HCT116 (cell line): ENCODE measurements at regions not wholly inside any gene's neighbourhood (a gene's known extent, or its start where the extent isn't known, plus 50 kb on each side); places are given as distances from the start of the nearest gene placed in this dataset.
"Not testable (repeated sequence)": the region's sequence is repeated elsewhere in the genome, so short reads cannot be mapped to it uniquely, and the experiment has no call there.

Experiments used
- ATAC-seq: fragments of 200-7000 bp; cut with Tn5 transposase; 2 replicates; pipeline ENCODE4 v1.9.1; 2020; ENCODE audit warnings: mild to moderate bottlenecking, moderate library complexity
- BruUV-seq: library from RNA; stranded (reverse); fragments of 400-500 nt; replicated peaks from 2 replicates; lab custom pipeline; 2021; lab: Mats Ljungman, UMichigan
- CTCF ChIA-PET: fragments of 300-600 bp; sonication (Branson Sonifier 250); formaldehyde crosslinking; loops from one replicate; lab custom pipeline; 2021; ENCODE audit warnings: antibody characterized with exemption; lab: Charles Lee
- POLR2A ChIA-PET: fragments of 300-600, 350-600 bp; sonication (Branson Sonifier 250); formaldehyde crosslinking; loops from one replicate; lab custom pipeline; 2021; ENCODE audit warnings: antibody characterized with exemption; lab: Charles Lee
- RAD21 ChIA-PET, 2 experiments: fragments of 300-600 bp; sonication (Branson Sonifier 250); formaldehyde crosslinking; loops; one replicate each; lab custom pipeline; 2023; ENCODE audit warnings: low total read pairs in 2 of 2; ENCODE audit not compliant: uncharacterized antibody in 2 of 2, unreplicated experiment in 2 of 2, low non-redundant PET in 1 of 2; lab: Charles Lee
- DNase-seq: peaks from one replicate; pipeline ENCODE4 v3.0.0-alpha.2; 2010; ENCODE audit warnings: low read depth, low spot score
- H2AFZ ChIP-seq: fragments of 200-600 bp; shearing (Covaris generic), sonication (generic); 2 replicates; pipeline ENCODE4 v1.6.1; 2017; ENCODE audit warnings: low read depth, mixed run types, mixed read lengths, antibody characterized with exemption, low read length; ENCODE audit not compliant: poor library complexity, severe bottlenecking
- H3K27ac ChIP-seq: 2 replicates; pipeline ENCODE4 v1.5.1; 2012; ENCODE audit warnings: low read depth, low read length
- H3K27me3 ChIP-seq: fragments of 200-600 bp; sonication (generic); 2 replicates; pipeline ENCODE4 v1.6.1; 2016; ENCODE audit warnings: mixed run types, low read length, mixed read lengths; ENCODE audit not compliant: insufficient read depth
- H3K36me3 ChIP-seq, 2 experiments: fragments of 200-500 bp in 1 of 2; fragments of 200-600 bp in 1 of 2; sonication (Bioruptor generic) in 1 of 2; sonication (generic) in 1 of 2; 2 replicates each; pipeline versions ENCODE4 v1.5.1 to v1.6.1; 2014 to 2016; ENCODE audit warnings: low read length in 2 of 2, inconsistent platforms in 1 of 2, mixed read lengths in 1 of 2, mixed run types in 1 of 2; ENCODE audit not compliant: insufficient read depth in 2 of 2, control insufficient read depth in 1 of 2
- H3K4me1 ChIP-seq, 2 experiments: fragments of 200-600 bp in 1 of 2; sonication (generic) in 1 of 2; 2 replicates each; pipeline versions ENCODE4 v1.5.1 to v1.6.1; 2012 to 2017; ENCODE audit warnings: low read length in 2 of 2, inconsistent platforms in 1 of 2, mild to moderate bottlenecking in 1 of 2, mixed read lengths in 1 of 2, mixed run types in 1 of 2, moderate library complexity in 1 of 2; ENCODE audit not compliant: insufficient read depth in 2 of 2, control insufficient read depth in 1 of 2
- H3K4me2 ChIP-seq: fragments of 200-600 bp; sonication (generic); 2 replicates; pipeline ENCODE4 v1.6.1; 2017; ENCODE audit warnings: mixed run types, low read length, mixed read lengths
- H3K4me3 ChIP-seq, 2 experiments: fragments of 200-600 bp in 1 of 2; sonication (generic) in 1 of 2; replicated peaks in 1 of 2; 2 replicates each; pipeline ENCODE4 v1.5.1; 2011 to 2016; ENCODE audit warnings: low read length in 2 of 2, control low read depth in 1 of 2, low read depth in 1 of 2, mild to moderate bottlenecking in 1 of 2, mixed read lengths in 1 of 2, mixed run types in 1 of 2
- H3K79me2 ChIP-seq: fragments of 200-600 bp; sonication (generic); 2 replicates; pipeline ENCODE4 v1.6.1; 2017; ENCODE audit warnings: mild to moderate bottlenecking, mixed run types, low read length, moderate library complexity, mixed read lengths; ENCODE audit not compliant: insufficient read depth
- H3K9ac ChIP-seq: fragments of 200-600 bp; sonication (generic); 2 replicates; pipeline ENCODE4 v1.6.1; 2016; ENCODE audit warnings: low read length, mixed read lengths
- H3K9me2 ChIP-seq: fragments of 200-600 bp; sonication (generic), shearing (Covaris generic); 2 replicates; pipeline ENCODE4 v1.6.1; 2017; ENCODE audit warnings: mixed run types, mild to moderate bottlenecking, moderate library complexity; ENCODE audit not compliant: insufficient read depth
- H3K9me3 ChIP-seq, 2 experiments: fragments of 200-500 bp in 1 of 2; fragments of 200-600 bp in 1 of 2; sonication (Bioruptor generic) in 1 of 2; sonication (generic) in 1 of 2; 2 replicates each; pipeline ENCODE4 v1.6.1; 2014 to 2017; ENCODE audit warnings: low read length in 2 of 2, mixed read lengths in 2 of 2, inconsistent platforms in 1 of 2, low read depth in 1 of 2, mild to moderate bottlenecking in 1 of 2, mixed run types in 1 of 2, moderate library complexity in 1 of 2; ENCODE audit not compliant: control insufficient read depth in 1 of 2, insufficient read depth in 1 of 2
- H4K20me1 ChIP-seq: fragments of 200-600 bp; sonication (generic), shearing (Covaris generic); 2 replicates; pipeline ENCODE4 v1.6.1; 2017; ENCODE audit warnings: mixed run types, mild to moderate bottlenecking, moderate library complexity; ENCODE audit not compliant: insufficient read depth
- EGR1 ChIP-seq: IDR thresholded peaks from 2 replicates; pipeline ENCODE4 v1.6.1; 2012; ENCODE audit warnings: low read depth
- ELF1 ChIP-seq: IDR thresholded peaks from 2 replicates; pipeline ENCODE4 v1.6.1; 2012; ENCODE audit warnings: low read depth, borderline replicate concordance
- EZH2 ChIP-seq: fragments of 200-600 bp; sonication (generic); IDR thresholded peaks from 2 replicates; pipeline ENCODE4 v1.6.1; 2017; ENCODE audit warnings: antibody characterized with exemption, mixed run types
- EZH2phosphoT487 ChIP-seq: fragments of 200-600 bp; IDR thresholded peaks from 2 replicates; pipeline ENCODE4 v1.6.1; 2018; ENCODE audit warnings: antibody characterized with exemption, borderline replicate concordance
- FOSL1 ChIP-seq: IDR thresholded peaks from 2 replicates; pipeline ENCODE4 v1.6.1; 2012; ENCODE audit warnings: low read depth
- MAX ChIP-seq: IDR thresholded peaks from 2 replicates; pipeline ENCODE4 v1.6.1; 2012
- POLR2AphosphoS5 ChIP-seq: IDR thresholded peaks from 2 replicates; pipeline ENCODE4 v1.6.1; 2011; ENCODE audit warnings: mild to moderate bottlenecking, low read depth, low read length, moderate library complexity
- RAD21 ChIP-seq: IDR thresholded peaks from 2 replicates; pipeline ENCODE4 v1.6.1; 2012; ENCODE audit warnings: low read depth, mild to moderate bottlenecking
- SIN3A ChIP-seq: IDR thresholded peaks from 2 replicates; pipeline ENCODE4 v1.6.1; 2012; ENCODE audit warnings: low read depth
- SP1 ChIP-seq: IDR thresholded peaks from 2 replicates; pipeline ENCODE4 v1.6.1; 2012; ENCODE audit warnings: low read depth
- TCF7L2 ChIP-seq: IDR thresholded peaks from 2 replicates; pipeline ENCODE4 v1.7.0; 2011; ENCODE audit warnings: borderline replicate concordance, inconsistent platforms; ENCODE audit not compliant: insufficient read depth, insufficient read length; ENCODE audit errors: extremely low read depth
- YY1 ChIP-seq: IDR thresholded peaks from 2 replicates; pipeline ENCODE4 v1.6.1; 2011; ENCODE audit warnings: low read length, low read depth, moderate library complexity, mild to moderate bottlenecking; ENCODE audit not compliant: insufficient replicate concordance; ENCODE audit errors: extremely low read depth
- ZNF274 ChIP-seq: fragments of 200-500 bp; sonication (Bioruptor generic); IDR thresholded peaks from 2 replicates; pipeline ENCODE4 v1.6.1; 2014; ENCODE audit warnings: mild to moderate bottlenecking, low read depth, low read length, inconsistent platforms
- intact Hi-C: fragments of 100-400 bp; cut with micrococcal nuclease; formaldehyde crosslinking; loops from 2 replicates; pipeline ENCODE4 v1.10.0; 2022

GRCh38 chr1:228891272-228892034 lies 156.2 kb downstream of the RHOU start (continued):
- TF ChIP-seq EZH2phosphoT487 (no peak), SP1 (no peak), SIN3A (no peak), POLR2AphosphoS5 (no peak), MAX (no peak), EGR1 (no peak), ZNF274 (no peak), FOSL1 (no peak), EZH2 (no peak), ELF1 (no peak), TCF7L2 (no peak), YY1 (no peak), RAD21 (no peak)

- POLR2A ChIA-PET, ATAC-seq, H3K9ac ChIP-seq, H4K20me1 ChIP-seq, RAD21 ChIA-PET, H3K36me3 ChIP-seq, DNase-seq, CTCF ChIA-PET, H3K4me3 ChIP-seq, H3K27me3 ChIP-seq, BruUV-seq, H3K9me2 ChIP-seq, H3K4me1 ChIP-seq, H3K9me3 ChIP-seq, intact Hi-C loops, H2AFZ ChIP-seq, H3K79me2 ChIP-seq, H3K27ac ChIP-seq, H3K4me2 ChIP-seq: not testable (repeated sequence)
These were observed 156.9 kb downstream of the RHOU start for GRCh38 chr1:228892200-228892599.
